GM12873 (cell line): ENCODE measurements at regions not wholly inside any gene's neighbourhood (a gene's known extent, or its start where the extent isn't known, plus 50 kb on each side); places are given as distances from the start of the nearest gene placed in this dataset.

Experiments
- TF ChIP-seq, protein P1 (sequence below): IDR thresholded peaks from 2 replicates; pipeline ENCODE4 v1.5.1; 2012; ENCODE audit warnings: low read depth, mild to moderate bottlenecking, moderate library complexity, low read length, control low read depth; ENCODE audit not compliant: insufficient read depth; ENCODE audit errors: missing control alignments

DNA sequence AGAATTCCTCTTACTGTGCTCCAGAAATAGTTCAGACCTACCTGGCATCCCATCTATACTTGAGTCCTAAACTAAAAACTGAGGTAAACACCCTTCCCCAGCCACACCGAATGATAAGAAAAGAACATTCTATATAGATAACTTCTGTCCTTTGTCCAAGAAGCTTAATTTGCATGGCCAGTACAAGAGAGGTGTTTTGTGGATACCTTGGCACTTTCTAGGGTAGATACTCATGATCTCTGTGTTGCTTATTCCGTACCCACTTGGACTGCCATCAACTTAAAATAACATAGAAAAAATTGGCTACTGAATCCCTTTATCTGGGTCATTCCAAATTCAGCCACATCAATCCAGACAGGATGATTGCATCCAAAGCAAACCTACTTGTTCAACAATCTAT is 1050.4 kb downstream of the STIM2 start:
- TF ChIP-seq, protein P1, sequence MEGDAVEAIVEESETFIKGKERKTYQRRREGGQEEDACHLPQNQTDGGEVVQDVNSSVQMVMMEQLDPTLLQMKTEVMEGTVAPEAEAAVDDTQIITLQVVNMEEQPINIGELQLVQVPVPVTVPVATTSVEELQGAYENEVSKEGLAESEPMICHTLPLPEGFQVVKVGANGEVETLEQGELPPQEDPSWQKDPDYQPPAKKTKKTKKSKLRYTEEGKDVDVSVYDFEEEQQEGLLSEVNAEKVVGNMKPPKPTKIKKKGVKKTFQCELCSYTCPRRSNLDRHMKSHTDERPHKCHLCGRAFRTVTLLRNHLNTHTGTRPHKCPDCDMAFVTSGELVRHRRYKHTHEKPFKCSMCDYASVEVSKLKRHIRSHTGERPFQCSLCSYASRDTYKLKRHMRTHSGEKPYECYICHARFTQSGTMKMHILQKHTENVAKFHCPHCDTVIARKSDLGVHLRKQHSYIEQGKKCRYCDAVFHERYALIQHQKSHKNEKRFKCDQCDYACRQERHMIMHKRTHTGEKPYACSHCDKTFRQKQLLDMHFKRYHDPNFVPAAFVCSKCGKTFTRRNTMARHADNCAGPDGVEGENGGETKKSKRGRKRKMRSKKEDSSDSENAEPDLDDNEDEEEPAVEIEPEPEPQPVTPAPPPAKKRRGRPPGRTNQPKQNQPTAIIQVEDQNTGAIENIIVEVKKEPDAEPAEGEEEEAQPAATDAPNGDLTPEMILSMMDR, result no peak

- TF ChIP-seq, protein P1, result no peak
Measured at GRCh38 chr4:27913738-27914137, 1053.1 kb downstream of the STIM2 start.

DNA sequence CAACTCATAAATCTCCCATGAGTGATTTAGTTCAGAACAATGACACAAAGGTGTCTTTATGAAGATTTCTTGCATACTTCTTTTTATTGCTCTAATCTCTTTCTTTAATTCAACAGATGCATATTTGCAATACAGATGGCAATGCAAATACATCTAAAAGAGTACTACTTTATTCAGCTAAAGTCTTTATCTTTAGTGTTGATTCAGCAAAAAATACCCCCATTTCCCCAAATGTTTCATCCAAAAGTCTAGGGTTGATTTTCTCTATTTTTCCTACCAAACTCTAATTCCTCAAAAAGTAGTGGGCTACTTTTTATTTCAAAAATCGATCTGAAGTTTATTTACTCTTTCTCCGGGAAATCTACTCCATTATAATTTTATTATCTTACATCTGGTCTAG is 1055.2 kb downstream of the STIM2 start:
- TF ChIP-seq, protein P1, result no peak

DNA sequence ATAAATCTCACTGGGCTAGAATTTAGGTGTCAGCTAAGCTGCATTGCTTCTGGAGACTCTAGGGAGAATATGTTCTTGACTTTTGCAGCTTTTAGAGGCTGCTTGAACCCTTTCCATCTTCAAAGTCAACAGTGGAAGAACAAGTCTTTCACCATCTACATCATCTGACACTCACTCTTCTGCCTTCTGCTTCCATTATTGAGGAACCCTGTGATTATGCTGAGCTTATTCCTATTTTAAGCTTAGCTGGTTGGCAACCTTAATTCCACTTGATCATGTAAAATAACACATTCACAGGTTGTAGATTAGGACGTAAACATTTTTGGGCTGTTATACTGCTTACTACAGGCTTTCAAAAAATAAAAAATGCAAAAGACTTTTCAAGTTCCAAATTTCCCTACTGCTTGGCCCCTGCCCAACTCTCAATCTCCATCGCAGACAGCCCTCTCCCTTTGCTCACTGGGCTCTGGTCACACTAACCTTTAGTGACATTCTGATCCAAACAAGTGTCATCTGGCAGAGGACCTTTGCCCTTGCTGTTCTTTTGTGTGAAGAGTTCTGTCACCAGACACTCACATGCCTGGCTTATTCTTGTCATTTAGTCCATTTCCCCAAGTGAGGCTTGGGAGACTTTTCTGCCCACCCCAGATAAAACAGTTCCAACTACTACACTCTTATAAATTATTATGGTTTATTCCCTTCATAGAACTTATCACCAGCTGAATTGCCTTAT is 1056.0 kb downstream of the STIM2 start:
- TF ChIP-seq, protein P1, result no peak

DNA sequence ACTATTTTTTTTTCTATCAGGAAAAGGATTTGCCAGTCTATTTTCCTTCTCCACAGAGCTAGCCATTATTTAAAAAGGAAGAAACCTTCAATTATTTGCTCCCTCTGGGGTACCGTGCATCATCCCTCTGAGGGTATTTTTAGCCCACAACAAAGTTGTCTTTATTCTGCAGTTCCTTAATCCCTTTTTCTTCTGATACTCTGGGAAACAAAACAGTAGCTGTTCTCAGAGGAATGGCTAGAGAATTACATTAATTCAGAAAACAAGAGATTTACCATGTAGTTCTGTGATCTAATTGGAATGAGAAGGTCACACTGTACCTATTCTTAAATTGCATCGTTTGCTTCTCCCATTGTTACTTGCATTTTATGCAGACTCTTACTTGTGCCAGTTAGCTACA is 1056.7 kb downstream of the STIM2 start:
- TF ChIP-seq, protein P1, result no peak

DNA sequence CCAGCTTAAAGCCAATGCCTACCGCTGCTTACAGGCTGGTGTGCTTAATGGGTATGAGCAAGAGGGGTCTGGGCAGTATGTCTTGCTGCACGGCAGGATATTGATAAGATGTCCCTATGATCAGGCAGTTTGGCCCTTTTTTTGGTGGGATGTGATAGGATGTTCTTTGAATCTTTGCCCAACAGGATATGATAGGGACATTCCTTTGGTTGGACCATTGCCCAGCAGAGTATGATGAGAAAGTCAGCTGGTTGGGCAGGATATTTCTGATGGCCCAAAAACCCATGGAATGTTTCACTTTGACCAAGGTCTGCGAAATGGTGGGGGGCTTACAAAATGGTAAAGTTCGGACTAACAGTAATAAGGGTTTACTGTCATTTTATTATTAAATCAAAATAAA is 1060.6 kb downstream of the STIM2 start:
- TF ChIP-seq, protein P1, result no peak

DNA sequence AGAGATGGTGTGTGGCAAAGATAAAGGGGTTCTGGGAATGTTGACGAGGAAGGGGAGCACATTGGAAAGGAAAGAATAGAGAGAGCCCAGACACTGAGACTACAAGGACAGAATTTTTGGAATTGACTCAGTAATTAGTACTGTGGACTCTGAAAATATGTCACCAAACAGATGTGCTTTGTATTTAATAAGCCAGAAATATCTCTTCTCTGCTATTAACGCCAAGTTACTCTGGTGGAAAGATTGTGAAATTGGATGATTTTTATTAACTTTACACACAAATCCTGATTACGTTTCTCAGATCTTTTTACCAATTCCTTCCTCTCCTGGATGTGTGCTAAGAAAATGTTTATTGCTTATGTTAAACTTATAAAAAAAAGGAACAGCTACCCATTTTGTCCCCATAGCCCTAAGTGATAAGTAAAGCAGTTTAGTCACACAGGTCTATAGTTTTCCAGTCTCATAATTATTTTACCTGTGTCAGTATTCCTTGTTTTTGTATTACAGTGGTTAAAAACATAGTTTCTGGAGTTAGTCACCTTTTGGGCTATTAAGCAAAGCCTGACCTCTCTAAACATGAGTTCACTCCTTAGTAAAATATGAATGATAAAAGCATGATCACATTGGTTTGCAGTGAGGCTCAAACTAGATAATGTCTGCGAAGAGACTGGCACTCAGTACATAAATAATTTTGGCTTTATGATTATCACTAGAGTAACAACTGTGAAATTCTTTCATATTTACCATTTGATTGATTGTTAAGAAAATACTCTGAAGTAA is 1068.3 kb downstream of the STIM2 start:
- TF ChIP-seq, protein P1, result no peak
